ENCODE measurements at regions not wholly inside any gene's neighbourhood (a gene's known extent, or its start where the extent isn't known, plus 50 kb on each side); places are given as distances from the start of the nearest gene placed in this dataset.

- ATAC-seq (no peak), DNase-seq (ENCODE audit: low spot score) (no peak)
- ChIA-PET POLR2A (no interaction called here), CTCF (no interaction called here)
- Mint-ChIP-seq H3K36me3 (no peaks in the 10 kb centered on the region), H3K27ac (no peak overlapping the region), H3K4me3 (no peak overlapping the region), H3K27me3 (ENCODE audit: low read depth) (no peaks in the 10 kb centered on the region; the same call in none of the 2 replicates), H3K4me1 (no peaks in the 10 kb centered on the region), H3K9me3 (peaks cover 6% of the 10 kb centered on the region)
- TF ChIP-seq ATF2 (CRISPR knock-in tag; IDR thresholded peaks at IDR 0.05; ENCODE audit: borderline replicate concordance, low read depth) (no peak), RORB (CRISPR knock-in tag; IDR thresholded peaks at IDR 0.05) (no peak), SOX15 (CRISPR knock-in tag; IDR thresholded peaks at IDR 0.05) (no peak), E2F1 (CRISPR knock-in tag; IDR thresholded peaks at IDR 0.05) (no peak), ZNF138 (CRISPR knock-in tag; conservative IDR thresholded peaks at IDR 0.05) (no peak)
Observed at GRCh38 chr20:48266571-48266970, 481.3 kb upstream of the SULF2 start.

GRCh38 chr20:48265791-48266190 is 480.5 kb upstream of the SULF2 start:
- Mint-ChIP-seq H3K27ac (no peak overlapping the region), H3K9me3 (peaks cover 6% of the 10 kb centered on the region), H3K4me1 (no peaks in the 10 kb centered on the region), H3K27me3 (ENCODE audit: low read depth) (no peaks in the 10 kb centered on the region; the same call in none of the 2 replicates), H3K4me3 (no peak overlapping the region), H3K36me3 (no peaks in the 10 kb centered on the region)
- no peak for TF ChIP-seq ZNF317 (CRISPR knock-in tag; IDR thresholded peaks at IDR 0.05; ENCODE audit: borderline replicate concordance, low read depth)
- TF ChIP-seq ATF6 (CRISPR knock-in tag; IDR thresholded peaks at IDR 0.05) = no peak
- no peak for TF ChIP-seq GRHL2 (CRISPR knock-in tag; IDR thresholded peaks at IDR 0.05; ENCODE audit: insufficient replicate concordance, severe bottlenecking)
- TF ChIP-seq TEAD4 (CRISPR knock-in tag; IDR thresholded peaks at IDR 0.05) = no peak
- TF ChIP-seq NFYB (CRISPR knock-in tag; conservative IDR thresholded peaks at IDR 0.05; ENCODE audit: low read depth) = no peak
- no peak for TF ChIP-seq ZNF263 (CRISPR knock-in tag; IDR thresholded peaks at IDR 0.05; ENCODE audit: low read depth)
- no peak for TF ChIP-seq ZNF425 (CRISPR knock-in tag; conservative IDR thresholded peaks at IDR 0.05)
- DNase-seq (ENCODE audit: low spot score) (no peak), ATAC-seq (no peak)
- POLR2A ChIA-PET = no interaction called here
- CTCF ChIA-PET = no interaction called here

- ChIA-PET CTCF (no interaction called here), POLR2A (no interaction called here)
- H3K27ac Mint-ChIP-seq = no peak overlapping the region
- H3K9me3 Mint-ChIP-seq = peaks cover 7% of the 10 kb centered on the region
- H3K4me1 Mint-ChIP-seq = peaks cover 14% of the 10 kb centered on the region
- no peaks in the 10 kb centered on the region for H3K36me3 Mint-ChIP-seq
- no peak overlapping the region for H3K4me3 Mint-ChIP-seq
- no peak for ATAC-seq
- DNase-seq (ENCODE audit: low spot score) = no peak
- no peaks in the 10 kb centered on the region; the same call in 1 of the 2 replicates for H3K27me3 Mint-ChIP-seq (ENCODE audit: low read depth)
- TF ChIP-seq HMGA2 (CRISPR knock-in tag; IDR thresholded peaks at IDR 0.05) = no peak
- no peak for TF ChIP-seq JUN (CRISPR knock-in tag; IDR thresholded peaks at IDR 0.05)
- TF ChIP-seq ARID4B (CRISPR knock-in tag; IDR thresholded peaks at IDR 0.05; ENCODE audit: borderline replicate concordance) = no peak
- no peak for TF ChIP-seq ELF4 (CRISPR knock-in tag; IDR thresholded peaks at IDR 0.05; ENCODE audit: low read depth)
- TF ChIP-seq RORB (CRISPR knock-in tag; IDR thresholded peaks at IDR 0.05) = no peak
- no peak for TF ChIP-seq SMAD3 (CRISPR knock-in tag; IDR thresholded peaks at IDR 0.05; ENCODE audit: borderline replicate concordance)
- TF ChIP-seq FOXK1 (CRISPR knock-in tag; IDR thresholded peaks at IDR 0.05) = no peak
- TF ChIP-seq ETV6 (CRISPR knock-in tag; IDR thresholded peaks at IDR 0.05) = no peak
- no peak for TF ChIP-seq IRF2 (CRISPR knock-in tag; IDR thresholded peaks at IDR 0.05; ENCODE audit: borderline replicate concordance, low read depth)
- no peak for TF ChIP-seq ZNF263 (CRISPR knock-in tag; IDR thresholded peaks at IDR 0.05; ENCODE audit: low read depth)
- TF ChIP-seq CREM (CRISPR knock-in tag; IDR thresholded peaks at IDR 0.05) = no peak
- no peak for TF ChIP-seq SMAD4 (CRISPR knock-in tag; IDR thresholded peaks at IDR 0.05)
- no peak for TF ChIP-seq GTF2I (CRISPR knock-in tag; conservative IDR thresholded peaks at IDR 0.05)
Observed at GRCh38 chr20:48262955-48263354, 477.7 kb upstream of the SULF2 start.
